Mucosa of descending colon (tissue), 3 donors: ENCODE measurements at regions not wholly inside any gene's neighbourhood (a gene's known extent, or its start where the extent isn't known, plus 50 kb on each side); places are given as distances from the start of the nearest gene placed in this dataset.

Source experiments
- ATAC-seq: fragments of 200-7000 bp; cut with Tn5 transposase; one replicate; pipeline ENCODE4 v1.9.1; 2020; ENCODE audit warnings: mild to moderate bottlenecking, moderate library complexity
- DNase-seq, 3 donors: peaks; one replicate each; pipeline ENCODE4 v3.0.0-alpha.2; 2020
- H3K36me3 ChIP-seq: fragments of 200-600 bp; one replicate; pipeline ENCODE4 v1.8.0; 2021; ENCODE audit warnings: low read depth, mild to moderate bottlenecking
- H3K4me1 ChIP-seq: fragments of 200-600 bp; one replicate; pipeline ENCODE4 v1.8.0; 2021; ENCODE audit warnings: low read depth, mild to moderate bottlenecking
- H3K4me3 ChIP-seq: fragments of 200-600 bp; one replicate; pipeline ENCODE4 v1.8.0; 2021; ENCODE audit warnings: mild to moderate bottlenecking
- H3K9me3 ChIP-seq: fragments of 200-600 bp; one replicate; pipeline ENCODE4 v1.8.0; 2021; ENCODE audit warnings: mild to moderate bottlenecking
- CTCF ChIP-seq: fragments of 200-600 bp; IDR thresholded peaks from one replicate; pipeline ENCODE4 v1.8.0; 2022; ENCODE audit warnings: antibody characterized with exemption, mild to moderate bottlenecking
- intact Hi-C, 2 donors: fragments of 100-400 bp; cut with DNase I in 1 of 2; cut with micrococcal nuclease in 1 of 2; formaldehyde crosslinking; loops; one replicate each; pipeline versions ENCODE4 v1.11.0 to v1.11.1; 2022; cut with DNase I, micrococcal nuclease
- donor health status: DM: no; HTN: no; CAD: no; lungs with moderate emphysema.
- donor health status: DM: no; HTN: no; CAD: no.
- donor health status: DM: no; HTN: yes; CAD: no.

DNA sequence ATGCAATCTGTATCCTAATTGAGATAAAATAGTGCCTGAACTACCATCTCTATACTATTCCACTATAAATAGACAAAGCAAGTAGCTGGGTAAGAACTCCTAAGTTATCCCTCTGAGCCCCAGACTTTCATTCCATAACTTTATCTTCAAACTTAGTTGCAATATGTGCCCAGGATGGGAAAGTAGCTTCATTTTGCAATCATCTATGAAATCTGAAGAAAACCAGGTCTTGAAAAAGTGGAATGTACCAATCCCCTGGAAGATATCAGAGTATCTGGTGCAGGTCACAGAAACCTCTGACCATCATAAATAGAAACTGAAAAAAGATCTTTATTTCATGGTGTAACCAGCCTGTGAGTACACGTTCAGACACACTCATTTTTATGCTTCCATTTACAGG is 78.1 kb upstream of the TMEM178A start:
- Histone ChIP-seq H3K4me1 (no peaks in the 10 kb centered on the region), H3K9me3 (no peaks in the 10 kb centered on the region), H3K4me3 (no peak overlapping the region), H3K36me3 (no peaks in the 10 kb centered on the region)
- intact Hi-C loops, result no loop called here
- no peak for TF ChIP-seq CTCF
- no peak for DNase-seq
- ATAC-seq, result no peak

DNA sequence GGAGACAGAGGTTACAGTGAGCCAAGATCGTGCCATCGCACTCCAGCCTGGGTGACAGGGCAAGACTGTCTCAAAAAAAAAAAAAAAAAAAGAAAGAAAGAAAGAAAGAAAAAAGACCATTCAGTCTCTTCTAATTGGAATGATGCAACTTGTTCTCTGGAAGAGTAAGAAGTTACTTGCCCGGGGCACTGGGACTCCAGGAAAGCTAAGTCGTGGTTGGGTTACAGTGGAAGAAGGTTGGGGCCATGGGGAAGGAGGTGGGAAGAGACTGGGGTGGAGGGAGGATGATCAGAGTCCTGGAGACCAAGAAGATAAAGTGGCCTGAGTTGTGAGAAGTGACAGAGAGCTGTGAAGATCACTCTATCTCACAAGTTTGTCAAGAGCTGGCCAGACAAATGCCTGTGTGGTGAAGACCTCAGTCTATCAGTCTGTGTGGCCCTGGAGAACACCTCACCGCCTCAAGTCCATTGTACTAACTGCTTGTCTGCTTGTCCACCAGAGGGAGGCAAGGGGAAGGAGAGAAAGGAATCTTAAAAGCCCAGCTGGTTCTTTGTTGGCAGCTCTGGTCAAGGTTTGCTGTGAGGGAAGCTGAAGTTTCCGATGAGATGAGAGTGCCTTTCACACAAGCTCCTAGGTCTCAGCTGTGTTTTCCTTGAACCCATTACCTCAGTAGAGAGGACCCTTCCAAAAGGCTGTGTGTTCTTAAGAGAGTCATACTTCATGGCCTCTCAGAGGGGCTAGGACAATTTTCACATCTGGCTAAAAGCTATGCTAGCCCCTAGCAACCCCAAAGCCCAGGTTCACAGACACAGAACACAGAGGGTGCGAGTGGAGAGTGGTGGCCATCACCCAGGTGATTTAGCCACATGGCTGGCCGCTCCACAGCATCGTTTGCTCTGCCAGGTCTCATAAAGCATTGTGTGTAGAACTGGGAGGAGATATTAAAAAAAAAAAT is 72.0 kb upstream of the TMEM178A start:
- TF ChIP-seq CTCF, result no peak
- Histone ChIP-seq H3K4me3 (no peak overlapping the region), H3K4me1 (no peaks in the 10 kb centered on the region), H3K36me3 (no peaks in the 10 kb centered on the region), H3K9me3 (no peaks in the 10 kb centered on the region)
- intact Hi-C loops, result no loop called here
- ATAC-seq, result peak; percentile 34
- DNase-seq, result peak in 1 of 3 donors; percentile 23

DNA sequence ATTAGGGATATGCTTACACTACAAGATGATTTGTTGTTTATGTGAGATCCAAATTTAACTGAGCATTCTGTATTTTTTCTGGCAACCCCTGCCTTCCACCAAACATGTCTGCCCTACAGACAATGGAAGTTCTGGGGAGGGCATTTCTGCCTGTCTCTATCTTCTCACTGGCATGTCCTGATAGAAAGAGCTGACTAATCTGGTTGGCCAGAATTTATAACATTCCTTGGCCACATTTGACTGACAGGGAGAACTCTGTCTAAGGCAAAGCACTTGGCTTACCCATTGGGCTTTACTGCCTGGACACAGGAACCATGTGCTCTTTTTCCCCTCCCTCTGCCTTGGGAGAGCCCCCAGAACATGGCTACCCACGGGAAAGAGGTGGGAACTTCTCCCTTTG is 70.6 kb upstream of the TMEM178A start:
- no peaks in the 10 kb centered on the region for H3K36me3 ChIP-seq
- no peak for TF ChIP-seq CTCF
- no peak for ATAC-seq
- H3K4me1 ChIP-seq, result no peaks in the 10 kb centered on the region
- DNase-seq, result no peak
- no peaks in the 10 kb centered on the region for H3K9me3 ChIP-seq
- no peak overlapping the region for H3K4me3 ChIP-seq
- intact Hi-C loops, result no loop called here

GRCh38 chr2:39597314-39597713 is 68.4 kb upstream of the TMEM178A start:
- no peak for ATAC-seq
- no peak for DNase-seq
- H3K9me3 ChIP-seq, result no peaks in the 10 kb centered on the region
- no peak overlapping the region for H3K4me3 ChIP-seq
- intact Hi-C loops, result no loop called here
- TF ChIP-seq CTCF, result no peak
- no peaks in the 10 kb centered on the region for H3K36me3 ChIP-seq
- H3K4me1 ChIP-seq, result no peaks in the 10 kb centered on the region

DNA sequence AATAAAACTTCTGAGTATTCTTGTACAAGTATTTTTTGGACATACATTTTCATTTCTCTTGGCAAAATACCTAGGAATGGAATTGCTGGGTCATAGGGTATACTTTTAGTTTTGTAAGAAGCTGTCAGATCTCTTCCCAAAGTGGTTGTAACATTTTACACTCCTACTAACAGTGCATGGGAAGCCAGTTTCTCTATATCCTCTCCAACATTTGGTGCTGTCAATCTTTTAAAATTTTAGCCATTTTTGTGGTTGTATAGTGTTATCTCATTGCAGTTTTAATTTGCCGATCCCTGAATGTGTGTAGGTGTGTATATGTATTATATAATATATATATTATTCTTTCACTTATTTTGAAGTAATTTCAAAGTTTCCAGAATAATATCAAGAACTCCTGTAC is 63.1 kb upstream of the TMEM178A start:
- Histone ChIP-seq H3K4me1 (no peaks in the 10 kb centered on the region), H3K4me3 (no peak overlapping the region), H3K9me3 (no peaks in the 10 kb centered on the region), H3K36me3 (no peaks in the 10 kb centered on the region)
- ATAC-seq (no peak), DNase-seq (no peak)
- intact Hi-C loops, result no loop called here
- no peak for TF ChIP-seq CTCF
